PC-9 (cell line): ENCODE measurements at regions not wholly inside any gene's neighbourhood (a gene's known extent, or its start where the extent isn't known, plus 50 kb on each side); places are given as distances from the start of the nearest gene placed in this dataset.
"Not testable (repeated sequence)": the region's sequence is repeated elsewhere in the genome, so short reads cannot be mapped to it uniquely, and the experiment has no call there.

Experiments
- EZH2 ChIP-seq: fragments of 200-600 bp; sonication (generic); IDR thresholded peaks from 2 replicates; pipeline ENCODE4 v1.8.0; 2017; ENCODE audit warnings: antibody characterized with exemption, low read depth
- TF ChIP-seq, protein P1 (sequence below): fragments of 200-600 bp; sonication (generic); conservative IDR thresholded peaks from 2 replicates; pipeline ENCODE4 v1.6.1; 2017; ENCODE audit warnings: mixed run types, antibody characterized with exemption, mild to moderate bottlenecking, moderate library complexity

- TF ChIP-seq EZH2 = not testable (repeated sequence)
- TF ChIP-seq, protein P1, sequence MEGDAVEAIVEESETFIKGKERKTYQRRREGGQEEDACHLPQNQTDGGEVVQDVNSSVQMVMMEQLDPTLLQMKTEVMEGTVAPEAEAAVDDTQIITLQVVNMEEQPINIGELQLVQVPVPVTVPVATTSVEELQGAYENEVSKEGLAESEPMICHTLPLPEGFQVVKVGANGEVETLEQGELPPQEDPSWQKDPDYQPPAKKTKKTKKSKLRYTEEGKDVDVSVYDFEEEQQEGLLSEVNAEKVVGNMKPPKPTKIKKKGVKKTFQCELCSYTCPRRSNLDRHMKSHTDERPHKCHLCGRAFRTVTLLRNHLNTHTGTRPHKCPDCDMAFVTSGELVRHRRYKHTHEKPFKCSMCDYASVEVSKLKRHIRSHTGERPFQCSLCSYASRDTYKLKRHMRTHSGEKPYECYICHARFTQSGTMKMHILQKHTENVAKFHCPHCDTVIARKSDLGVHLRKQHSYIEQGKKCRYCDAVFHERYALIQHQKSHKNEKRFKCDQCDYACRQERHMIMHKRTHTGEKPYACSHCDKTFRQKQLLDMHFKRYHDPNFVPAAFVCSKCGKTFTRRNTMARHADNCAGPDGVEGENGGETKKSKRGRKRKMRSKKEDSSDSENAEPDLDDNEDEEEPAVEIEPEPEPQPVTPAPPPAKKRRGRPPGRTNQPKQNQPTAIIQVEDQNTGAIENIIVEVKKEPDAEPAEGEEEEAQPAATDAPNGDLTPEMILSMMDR = not testable (repeated sequence)
These were observed 142.7 kb upstream of the EEF2KMT start for GRCh38 chr16:5240278-5240626.
